Glutamatergic neuron (in vitro differentiated cells): ENCODE measurements at regions not wholly inside any gene's neighbourhood (a gene's known extent, or its start where the extent isn't known, plus 50 kb on each side); places are given as distances from the start of the nearest gene placed in this dataset.

ENCODE experiments used
- DNase-seq: peaks from one replicate; pipeline ENCODE4 v3.0.0; 2022
- H3K27ac Mint-ChIP-seq: one replicate; pipeline ENCODE4 v1.8.0; 2020; ENCODE audit warnings: mild to moderate bottlenecking, mixed read lengths, inconsistent platforms; ENCODE audit not compliant: unreplicated experiment
- H3K27me3 Mint-ChIP-seq: one replicate; pipeline ENCODE4 v1.8.0; 2020; ENCODE audit warnings: mild to moderate bottlenecking, moderate library complexity, mixed read lengths, inconsistent platforms; ENCODE audit not compliant: unreplicated experiment
- H3K36me3 Mint-ChIP-seq: one replicate; pipeline ENCODE4 v1.8.0; 2020; ENCODE audit warnings: mild to moderate bottlenecking, mixed read lengths, inconsistent platforms; ENCODE audit not compliant: unreplicated experiment
- H3K4me1 Mint-ChIP-seq: one replicate; pipeline ENCODE4 v1.8.0; 2020; ENCODE audit warnings: mild to moderate bottlenecking, low read depth, mixed read lengths, inconsistent platforms; ENCODE audit not compliant: unreplicated experiment
- H3K4me3 Mint-ChIP-seq: one replicate; pipeline ENCODE4 v1.8.0; 2020; ENCODE audit warnings: mild to moderate bottlenecking, mixed read lengths, inconsistent platforms; ENCODE audit not compliant: unreplicated experiment
- H3K9me3 Mint-ChIP-seq: one replicate; pipeline ENCODE4 v1.8.0; 2020; ENCODE audit warnings: mild to moderate bottlenecking, moderate library complexity, mixed read lengths, inconsistent platforms; ENCODE audit not compliant: unreplicated experiment
- CTCF ChIP-seq: fragments of 200-600 bp; sonication (generic); IDR thresholded peaks from one replicate; pipeline ENCODE4 v1.5.0; 2021; ENCODE audit not compliant: partially characterized antibody, unreplicated experiment

- Mint-ChIP-seq H3K36me3 (no peaks in the 10 kb centered on the region), H3K27ac (no peak overlapping the region), H3K9me3 (no peaks in the 10 kb centered on the region), H3K4me3 (no peak overlapping the region), H3K27me3 (no peaks in the 10 kb centered on the region), H3K4me1 (peaks cover 6% of the 10 kb centered on the region)
- TF ChIP-seq CTCF = no peak
- no peak for DNase-seq
Observed at GRCh38 chr10:85317827-85318226, 989.4 kb downstream of the CCSER2 start.

- Mint-ChIP-seq H3K4me3 (no peak overlapping the region), H3K9me3 (no peaks in the 10 kb centered on the region), H3K4me1 (peaks cover 6% of the 10 kb centered on the region), H3K27ac (no peak overlapping the region), H3K27me3 (no peaks in the 10 kb centered on the region), H3K36me3 (no peaks in the 10 kb centered on the region)
- TF ChIP-seq CTCF = no peak
- DNase-seq = no peak
Observed at GRCh38 chr10:85318809-85319807, 990.7 kb downstream of the CCSER2 start.

- no peak overlapping the region for H3K27ac Mint-ChIP-seq
- DNase-seq = no peak
- no peak overlapping the region for H3K4me3 Mint-ChIP-seq
- TF ChIP-seq CTCF = no peak
- no peaks in the 10 kb centered on the region for H3K27me3 Mint-ChIP-seq
- H3K4me1 Mint-ChIP-seq = peaks cover 6% of the 10 kb centered on the region
- H3K9me3 Mint-ChIP-seq = no peaks in the 10 kb centered on the region
- H3K36me3 Mint-ChIP-seq = no peaks in the 10 kb centered on the region
Observed at GRCh38 chr10:85319826-85320225, 991.4 kb downstream of the CCSER2 start.

- H3K4me3 Mint-ChIP-seq = no peak overlapping the region
Observed at GRCh38 chr10:85333594-85333993, 1005.2 kb downstream of the CCSER2 start.

More at GRCh38 chr10:85333594-85333993, 1005.2 kb downstream of the CCSER2 start:
- Mint-ChIP-seq H3K9me3 (no peaks in the 10 kb centered on the region), H3K4me1 (no peaks in the 10 kb centered on the region), H3K27ac (no peak overlapping the region), H3K27me3 (no peaks in the 10 kb centered on the region), H3K36me3 (no peaks in the 10 kb centered on the region)
- no peak for DNase-seq
- no peak for TF ChIP-seq CTCF
